BLaER1 (cell line): ENCODE measurements at regions not wholly inside any gene's neighbourhood (a gene's known extent, or its start where the extent isn't known, plus 50 kb on each side); places are given as distances from the start of the nearest gene placed in this dataset.

ENCODE experiments used
- H3K27ac ChIP-seq: shearing (Covaris generic); formaldehyde crosslinking; 2 replicates; pipeline ENCODE4 v1.8.1; 2022
- H3K27me3 ChIP-seq: shearing (Covaris generic); formaldehyde crosslinking; 2 replicates; pipeline ENCODE4 v1.8.1; 2022
- H3K36me3 ChIP-seq: shearing (Covaris generic); formaldehyde crosslinking; 2 replicates; pipeline ENCODE4 v1.8.1; 2022
- H3K4me1 ChIP-seq: shearing (Covaris generic); formaldehyde crosslinking; 2 replicates; pipeline ENCODE4 v1.8.1; 2022
- H3K4me2 ChIP-seq: shearing (Covaris generic); formaldehyde crosslinking; 2 replicates; pipeline ENCODE4 v1.8.1; 2022
- H3K4me3 ChIP-seq: shearing (Covaris generic); formaldehyde crosslinking; 2 replicates; pipeline ENCODE4 v1.8.1; 2022
- H3K9ac ChIP-seq: shearing (Covaris generic); formaldehyde crosslinking; 2 replicates; pipeline ENCODE4 v1.8.1; 2022
- H3K9me3 ChIP-seq: shearing (Covaris generic); formaldehyde crosslinking; 2 replicates; pipeline ENCODE4 v1.8.1; 2022
- H4K20me1 ChIP-seq: shearing (Covaris generic); formaldehyde crosslinking; 2 replicates; pipeline ENCODE4 v1.8.1; 2022
- Cebpa-rat ChIP-seq: shearing (Covaris generic); IDR thresholded peaks from 2 replicates; pipeline ENCODE4 v1.8.1; 2022

- Histone ChIP-seq H3K4me3 (no peak overlapping the region), H3K36me3 (no peaks in the 10 kb centered on the region), H3K27ac (no peak overlapping the region), H3K4me1 (no peaks in the 10 kb centered on the region), H3K9me3 (no peaks in the 10 kb centered on the region), H3K27me3 (no peaks in the 10 kb centered on the region), H4K20me1 (no peaks in the 10 kb centered on the region), H3K4me2 (no peak overlapping the region), H3K9ac (no peak overlapping the region)
- TF ChIP-seq Cebpa-rat = no peak
These were observed 88.3 kb downstream of the LRRC30 start for GRCh38 chr18:7319161-7319560.

- no peak overlapping the region for H3K9ac ChIP-seq
- no peak overlapping the region for H3K4me3 ChIP-seq
- H3K27ac ChIP-seq = no peak overlapping the region
- H4K20me1 ChIP-seq = no peaks in the 10 kb centered on the region
- no peaks in the 10 kb centered on the region for H3K4me1 ChIP-seq
- no peak overlapping the region for H3K4me2 ChIP-seq
- no peaks in the 10 kb centered on the region for H3K9me3 ChIP-seq
- TF ChIP-seq Cebpa-rat = no peak
- H3K27me3 ChIP-seq = no peaks in the 10 kb centered on the region
- H3K36me3 ChIP-seq = no peaks in the 10 kb centered on the region
These were observed 90.9 kb downstream of the LRRC30 start for GRCh38 chr18:7321831-7322230.

- no peak for TF ChIP-seq Cebpa-rat
- H3K27me3 ChIP-seq = no peaks in the 10 kb centered on the region
- no peaks in the 10 kb centered on the region for H3K36me3 ChIP-seq
- no peaks in the 10 kb centered on the region for H3K4me1 ChIP-seq
- no peak overlapping the region for H3K4me3 ChIP-seq
- no peaks in the 10 kb centered on the region for H3K9me3 ChIP-seq
- no peak overlapping the region for H3K9ac ChIP-seq
- no peaks in the 10 kb centered on the region for H4K20me1 ChIP-seq
- no peak overlapping the region for H3K27ac ChIP-seq
- no peak overlapping the region for H3K4me2 ChIP-seq
These were observed 92.1 kb downstream of the LRRC30 start for GRCh38 chr18:7322817-7323485.

GRCh38 chr18:7325126-7325430 is 94.2 kb downstream of the LRRC30 start:
- Histone ChIP-seq H3K4me1 (no peaks in the 10 kb centered on the region), H3K4me2 (no peak overlapping the region), H3K9me3 (no peaks in the 10 kb centered on the region), H3K4me3 (no peak overlapping the region), H4K20me1 (no peaks in the 10 kb centered on the region), H3K27ac (no peak overlapping the region), H3K9ac (no peak overlapping the region), H3K36me3 (no peaks in the 10 kb centered on the region), H3K27me3 (no peaks in the 10 kb centered on the region)
- no peak for TF ChIP-seq Cebpa-rat

- Histone ChIP-seq H4K20me1 (no peaks in the 10 kb centered on the region), H3K36me3 (no peaks in the 10 kb centered on the region), H3K4me1 (no peaks in the 10 kb centered on the region), H3K4me2 (no peak overlapping the region), H3K9ac (no peak overlapping the region), H3K27ac (no peak overlapping the region), H3K9me3 (no peaks in the 10 kb centered on the region), H3K4me3 (no peak overlapping the region), H3K27me3 (no peaks in the 10 kb centered on the region)
- TF ChIP-seq Cebpa-rat = no peak
These were observed 98.1 kb downstream of the LRRC30 start for GRCh38 chr18:7329016-7329415.

GRCh38 chr18:7332452-7332851 is 101.6 kb downstream of the LRRC30 start:
- Histone ChIP-seq H3K4me1 (no peaks in the 10 kb centered on the region), H3K36me3 (no peaks in the 10 kb centered on the region), H3K4me3 (no peak overlapping the region), H3K27ac (no peak overlapping the region), H4K20me1 (no peaks in the 10 kb centered on the region), H3K27me3 (no peaks in the 10 kb centered on the region), H3K9ac (no peak overlapping the region), H3K9me3 (no peaks in the 10 kb centered on the region), H3K4me2 (no peak overlapping the region)
- no peak for TF ChIP-seq Cebpa-rat

GRCh38 chr18:7333025-7333562 is 102.2 kb downstream of the LRRC30 start:
- Histone ChIP-seq H3K9ac (no peak overlapping the region), H3K4me3 (no peak overlapping the region), H4K20me1 (no peaks in the 10 kb centered on the region), H3K9me3 (no peaks in the 10 kb centered on the region), H3K4me1 (no peaks in the 10 kb centered on the region), H3K36me3 (no peaks in the 10 kb centered on the region), H3K4me2 (no peak overlapping the region), H3K27ac (no peak overlapping the region), H3K27me3 (no peaks in the 10 kb centered on the region)
- no peak for TF ChIP-seq Cebpa-rat

- no peak for TF ChIP-seq Cebpa-rat
- no peaks in the 10 kb centered on the region for H3K9me3 ChIP-seq
- H3K4me1 ChIP-seq = no peaks in the 10 kb centered on the region
- H4K20me1 ChIP-seq = no peaks in the 10 kb centered on the region
- H3K27me3 ChIP-seq = no peaks in the 10 kb centered on the region
- H3K9ac ChIP-seq = no peak overlapping the region
- H3K36me3 ChIP-seq = no peaks in the 10 kb centered on the region
- H3K27ac ChIP-seq = no peak overlapping the region
- H3K4me2 ChIP-seq = no peak overlapping the region
- H3K4me3 ChIP-seq = no peak overlapping the region
These were observed 104.2 kb downstream of the LRRC30 start for GRCh38 chr18:7334973-7335568.

- H3K4me2 ChIP-seq = no peak overlapping the region
- H4K20me1 ChIP-seq = no peaks in the 10 kb centered on the region
- H3K27ac ChIP-seq = no peak overlapping the region
- H3K27me3 ChIP-seq = no peaks in the 10 kb centered on the region
- H3K4me1 ChIP-seq = no peaks in the 10 kb centered on the region
- H3K36me3 ChIP-seq = no peaks in the 10 kb centered on the region
- TF ChIP-seq Cebpa-rat = no peak
- H3K9me3 ChIP-seq = no peaks in the 10 kb centered on the region
- H3K4me3 ChIP-seq = no peak overlapping the region
- no peak overlapping the region for H3K9ac ChIP-seq
These were observed 105.7 kb downstream of the LRRC30 start for GRCh38 chr18:7336623-7337022.

GRCh38 chr18:7338846-7339245 is 108.0 kb downstream of the LRRC30 start:
- H3K27ac ChIP-seq = no peak overlapping the region
- H3K9ac ChIP-seq = no peak overlapping the region
- H3K4me2 ChIP-seq = no peak overlapping the region
- H3K27me3 ChIP-seq = no peaks in the 10 kb centered on the region
- no peaks in the 10 kb centered on the region for H4K20me1 ChIP-seq
- H3K4me3 ChIP-seq = no peak overlapping the region
- H3K36me3 ChIP-seq = no peaks in the 10 kb centered on the region
- no peaks in the 10 kb centered on the region for H3K9me3 ChIP-seq
- no peak for TF ChIP-seq Cebpa-rat
- no peaks in the 10 kb centered on the region for H3K4me1 ChIP-seq
